OCI-LY1 (cell line): ENCODE measurements at regions not wholly inside any gene's neighbourhood (a gene's known extent, or its start where the extent isn't known, plus 50 kb on each side); places are given as distances from the start of the nearest gene placed in this dataset.

ENCODE experiments used
- H2AFZ ChIP-seq: fragments of 200-600 bp; sonication (generic), shearing (Covaris generic); 2 replicates; pipeline ENCODE4 v1.6.0; 2014; ENCODE audit warnings: antibody characterized with exemption, mild to moderate bottlenecking, low read length
- H3F3A ChIP-seq: fragments of 200-600 bp; sonication (generic), shearing (Covaris generic); 2 replicates; pipeline ENCODE4 v1.6.0; 2014; ENCODE audit warnings: mild to moderate bottlenecking, antibody characterized with exemption, low read length, moderate library complexity; ENCODE audit not compliant: insufficient read depth
- H3K27ac ChIP-seq: fragments of 200-600 bp; sonication (generic); 2 replicates; pipeline ENCODE4 v1.5.1; 2014; ENCODE audit warnings: low read length, mixed run types, mild to moderate bottlenecking, low read depth; ENCODE audit not compliant: poor library complexity, severe bottlenecking
- H3K27me3 ChIP-seq: fragments of 200-600 bp; sonication (generic); 2 replicates; pipeline ENCODE4 v1.6.0; 2014; ENCODE audit warnings: antibody characterized with exemption, mild to moderate bottlenecking, low read length, moderate library complexity; ENCODE audit not compliant: insufficient read depth
- H3K36me3 ChIP-seq: fragments of 200-600 bp; sonication (generic); 2 replicates; pipeline ENCODE4 v1.6.1; 2014; ENCODE audit warnings: mild to moderate bottlenecking, antibody characterized with exemption, low read length, moderate library complexity, mixed read lengths; ENCODE audit not compliant: insufficient read depth
- H3K4me1 ChIP-seq: fragments of 200-600 bp; sonication (generic); 2 replicates; pipeline ENCODE4 v1.5.1; 2014; ENCODE audit warnings: mild to moderate bottlenecking, low read length, moderate library complexity; ENCODE audit not compliant: insufficient read depth, severe bottlenecking
- H3K4me2 ChIP-seq: fragments of 200-600 bp; sonication (generic), shearing (Covaris generic); 2 replicates; pipeline ENCODE4 v1.6.1; 2014; ENCODE audit warnings: low read length
- H3K4me3 ChIP-seq: fragments of 200-600 bp; sonication (generic); 2 replicates; pipeline ENCODE4 v1.5.1; 2014; ENCODE audit warnings: low read length, low read depth, mild to moderate bottlenecking, mixed read lengths; ENCODE audit not compliant: poor library complexity, severe bottlenecking
- H3K79me2 ChIP-seq: fragments of 200-600 bp; shearing (Covaris generic); 2 replicates; pipeline ENCODE4 v1.6.1; 2016; ENCODE audit warnings: mixed run types, low read length, mixed read lengths; ENCODE audit not compliant: insufficient read depth
- H3K9ac ChIP-seq: fragments of 200-600 bp; sonication (generic), shearing (Covaris generic); 2 replicates; pipeline ENCODE4 v1.6.1; 2014; ENCODE audit warnings: mild to moderate bottlenecking, low read length, mixed read lengths
- H3K9me2 ChIP-seq: fragments of 200-600 bp; sonication (generic), shearing (Covaris generic); 2 replicates; pipeline ENCODE4 v1.6.1; 2014; ENCODE audit warnings: low read depth, mild to moderate bottlenecking, low read length, mixed read lengths
- H3K9me3 ChIP-seq: fragments of 200-600 bp; shearing (Covaris generic); 2 replicates; pipeline ENCODE4 v1.6.1; 2014; ENCODE audit warnings: low read length, mixed read lengths
- H4K20me1 ChIP-seq: fragments of 200-600 bp; sonication (generic), shearing (Covaris generic); 2 replicates; pipeline ENCODE4 v1.6.0; 2016; ENCODE audit warnings: mild to moderate bottlenecking, low read length; ENCODE audit not compliant: insufficient read depth
- EZH2 ChIP-seq: fragments of 200-600 bp; sonication (generic), shearing (Covaris generic); IDR thresholded peaks from 2 replicates; pipeline ENCODE4 v1.8.0; 2017; ENCODE audit warnings: borderline replicate concordance, mixed run types, mild to moderate bottlenecking, antibody characterized with exemption, low read length, moderate library complexity, mixed read lengths
- TF ChIP-seq, protein P1 (sequence below): fragments of 200-600 bp; sonication (generic), shearing (Covaris generic); IDR thresholded peaks from 2 replicates; pipeline ENCODE4 v1.5.1; 2017; ENCODE audit warnings: mild to moderate bottlenecking, antibody characterized with exemption, low read length, moderate library complexity, mixed read lengths

DNA sequence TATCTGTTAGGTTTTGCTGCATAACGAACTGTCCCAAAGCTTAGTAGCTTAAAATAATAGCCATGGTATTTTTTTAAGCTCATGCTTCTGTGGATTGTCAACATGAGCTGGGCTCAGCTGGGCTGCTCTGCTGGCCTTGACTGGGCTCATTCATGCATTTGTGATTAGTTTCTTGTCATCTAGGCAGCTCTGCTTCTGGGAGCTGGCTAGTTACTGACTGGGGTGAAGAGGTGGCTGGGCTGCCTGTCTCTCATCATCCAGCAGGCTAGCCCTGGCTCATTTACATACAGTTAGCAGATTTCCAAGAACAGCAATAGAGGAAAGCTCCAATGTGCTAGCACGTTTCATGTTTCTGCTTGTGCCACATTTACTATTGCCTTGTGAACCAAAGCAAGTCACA, 165.1 kb upstream of the PCSK2 start:
- Histone ChIP-seq H3K27me3 (no peaks in the 10 kb centered on the region), H3K4me2 (no peak overlapping the region), H2AFZ (no peak overlapping the region), H3K9ac (no peak overlapping the region), H3K4me3 (no peak overlapping the region), H3K9me3 (no peaks in the 10 kb centered on the region), H3K36me3 (no peaks in the 10 kb centered on the region), H3F3A (no peaks in the 10 kb centered on the region), H4K20me1 (no peaks in the 10 kb centered on the region), H3K79me2 (no peaks in the 10 kb centered on the region), H3K27ac (no peak overlapping the region), H3K4me1 (no peaks in the 10 kb centered on the region), H3K9me2 (no peaks in the 10 kb centered on the region)
- TF ChIP-seq EZH2, result no peak
- TF ChIP-seq, protein P1, sequence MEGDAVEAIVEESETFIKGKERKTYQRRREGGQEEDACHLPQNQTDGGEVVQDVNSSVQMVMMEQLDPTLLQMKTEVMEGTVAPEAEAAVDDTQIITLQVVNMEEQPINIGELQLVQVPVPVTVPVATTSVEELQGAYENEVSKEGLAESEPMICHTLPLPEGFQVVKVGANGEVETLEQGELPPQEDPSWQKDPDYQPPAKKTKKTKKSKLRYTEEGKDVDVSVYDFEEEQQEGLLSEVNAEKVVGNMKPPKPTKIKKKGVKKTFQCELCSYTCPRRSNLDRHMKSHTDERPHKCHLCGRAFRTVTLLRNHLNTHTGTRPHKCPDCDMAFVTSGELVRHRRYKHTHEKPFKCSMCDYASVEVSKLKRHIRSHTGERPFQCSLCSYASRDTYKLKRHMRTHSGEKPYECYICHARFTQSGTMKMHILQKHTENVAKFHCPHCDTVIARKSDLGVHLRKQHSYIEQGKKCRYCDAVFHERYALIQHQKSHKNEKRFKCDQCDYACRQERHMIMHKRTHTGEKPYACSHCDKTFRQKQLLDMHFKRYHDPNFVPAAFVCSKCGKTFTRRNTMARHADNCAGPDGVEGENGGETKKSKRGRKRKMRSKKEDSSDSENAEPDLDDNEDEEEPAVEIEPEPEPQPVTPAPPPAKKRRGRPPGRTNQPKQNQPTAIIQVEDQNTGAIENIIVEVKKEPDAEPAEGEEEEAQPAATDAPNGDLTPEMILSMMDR, result no peak

DNA sequence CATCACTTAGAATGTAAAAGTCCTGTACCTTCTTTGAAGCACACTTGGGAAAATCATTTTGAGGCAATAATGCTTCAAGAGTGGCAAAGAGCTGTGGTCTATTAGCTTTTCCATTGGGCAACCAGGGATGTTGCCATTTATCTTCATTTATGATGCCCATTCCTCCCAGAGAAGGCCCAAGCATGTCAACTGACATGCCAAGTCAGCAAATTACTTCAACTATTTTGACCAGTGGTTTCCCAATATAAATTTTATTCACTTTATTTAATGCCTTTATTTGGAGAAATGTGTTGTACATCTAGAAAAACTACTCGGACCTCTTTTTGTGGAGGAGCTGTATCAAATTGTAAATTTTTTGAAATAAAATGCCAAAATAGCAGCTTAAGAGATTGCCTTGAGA, 164.1 kb upstream of the PCSK2 start:
- H3K27ac ChIP-seq, result no peak overlapping the region
- H3K27me3 ChIP-seq, result no peaks in the 10 kb centered on the region
- H3K4me3 ChIP-seq, result no peak overlapping the region
- no peak overlapping the region for H3K9ac ChIP-seq
- H3K4me2 ChIP-seq, result no peak overlapping the region
- no peaks in the 10 kb centered on the region for H3K9me3 ChIP-seq
- no peak overlapping the region for H2AFZ ChIP-seq
- TF ChIP-seq, protein P1, result no peak
- H3F3A ChIP-seq, result no peaks in the 10 kb centered on the region
- H3K79me2 ChIP-seq, result no peaks in the 10 kb centered on the region
- H4K20me1 ChIP-seq, result no peaks in the 10 kb centered on the region
- no peaks in the 10 kb centered on the region for H3K9me2 ChIP-seq
- no peaks in the 10 kb centered on the region for H3K36me3 ChIP-seq
- H3K4me1 ChIP-seq, result no peaks in the 10 kb centered on the region

DNA sequence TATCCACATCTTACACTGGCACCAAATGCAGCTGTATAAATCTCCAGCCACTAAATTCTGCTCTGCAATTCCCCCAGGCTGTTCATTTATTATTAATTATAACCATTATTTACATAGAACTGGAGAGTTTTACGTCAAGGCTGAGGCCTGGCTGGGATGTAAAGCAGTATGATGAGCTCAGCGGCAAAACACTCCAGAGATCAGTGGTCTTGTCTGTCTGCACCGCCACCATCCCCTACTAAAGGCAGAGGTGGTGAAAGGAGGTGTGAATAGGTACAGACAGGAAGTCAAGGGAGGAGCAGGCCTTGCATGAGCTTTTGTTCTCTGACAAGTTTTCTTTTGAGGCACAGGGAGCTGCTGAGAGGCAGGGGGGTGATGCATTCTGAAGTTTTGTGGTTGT, 159.9 kb upstream of the PCSK2 start:
- Histone ChIP-seq H3K27ac (no peak overlapping the region), H3K4me1 (no peaks in the 10 kb centered on the region), H3K4me2 (no peak overlapping the region), H3K4me3 (no peak overlapping the region), H3K9me3 (no peaks in the 10 kb centered on the region), H3K9ac (no peak overlapping the region), H3K9me2 (no peaks in the 10 kb centered on the region), H3K36me3 (no peaks in the 10 kb centered on the region), H2AFZ (no peak overlapping the region), H3K79me2 (no peaks in the 10 kb centered on the region), H3F3A (no peaks in the 10 kb centered on the region), H3K27me3 (no peaks in the 10 kb centered on the region), H4K20me1 (no peaks in the 10 kb centered on the region)
- TF ChIP-seq, protein P1, result no peak
